T-helper 17 cell (primary cell): ENCODE measurements at regions not wholly inside any gene's neighbourhood (a gene's known extent, or its start where the extent isn't known, plus 50 kb on each side); places are given as distances from the start of the nearest gene placed in this dataset.

Source experiments
- ATAC-seq: fragments of 150-1000 bp; cut with Tn5 transposase; 2 replicates; pipeline ENCODE4 v1.10.0; 2021; ENCODE audit warnings: mild to moderate bottlenecking, moderate library complexity
- DNase-seq, 3 donors: peaks; one replicate each; pipeline versions ENCODE4 v3.0.0 to v3.0.0-alpha.2; 2020 to 2021
- H3K9me3 ChIP-seq: one replicate; pipeline ENCODE4 v1.7.0; 2013; ENCODE audit warnings: low read length, mild to moderate bottlenecking; ENCODE audit not compliant: control insufficient read depth, poor library complexity, severe bottlenecking
- H3K27ac Mint-ChIP-seq: one replicate; pipeline ENCODE4 v1.8.0; 2022; ENCODE audit warnings: mild to moderate bottlenecking, moderate library complexity, mixed read lengths
- H3K27me3 Mint-ChIP-seq: one replicate; pipeline ENCODE4 v1.8.0; 2022; ENCODE audit warnings: mixed read lengths
- H3K36me3 Mint-ChIP-seq: one replicate; pipeline ENCODE4 v1.8.0; 2022; ENCODE audit warnings: low read depth, mixed read lengths
- H3K4me1 Mint-ChIP-seq: one replicate; pipeline ENCODE4 v1.8.0; 2022; ENCODE audit warnings: mild to moderate bottlenecking, mixed read lengths
- H3K4me3 Mint-ChIP-seq: one replicate; pipeline ENCODE4 v1.8.0; 2022; ENCODE audit warnings: mild to moderate bottlenecking, moderate library complexity, mixed read lengths

DNA sequence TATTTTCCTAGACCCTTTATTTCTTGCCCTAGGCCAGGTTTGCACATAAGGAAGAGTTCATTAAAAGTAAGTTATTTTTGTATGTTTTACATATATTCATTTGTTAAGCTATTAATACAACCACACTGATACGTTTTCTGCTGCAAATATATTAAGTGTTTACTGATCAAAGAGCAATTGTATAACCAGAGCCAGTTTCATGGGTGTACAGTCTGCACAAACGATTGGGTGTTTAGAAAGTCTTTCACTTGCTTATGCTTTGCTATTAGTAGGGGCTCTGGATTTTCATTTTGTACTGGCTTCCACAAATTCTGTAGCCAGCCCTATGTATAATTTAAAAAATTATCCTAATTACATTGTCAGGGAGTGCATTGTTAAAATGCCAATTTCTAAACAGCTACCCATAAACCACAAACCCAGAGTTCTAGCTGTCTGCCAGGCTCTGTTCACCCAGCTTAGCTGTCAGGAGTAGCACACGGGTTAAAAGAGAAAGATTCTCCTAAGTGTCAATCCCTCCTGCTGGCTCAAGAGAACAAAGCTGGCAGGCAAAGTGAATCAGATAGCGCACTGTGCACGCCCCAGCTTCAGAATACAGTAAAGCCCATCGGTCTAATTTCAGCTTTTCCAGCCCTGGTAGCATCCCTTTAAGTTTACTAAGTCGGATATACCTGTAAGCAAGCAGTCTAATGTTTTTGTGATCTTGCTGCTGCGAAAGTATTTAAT lies 151.0 kb upstream of the LMO3 start:
- Mint-ChIP-seq H3K27me3 (no peaks in the 10 kb centered on the region), H3K27ac (no peak overlapping the region)

DNA sequence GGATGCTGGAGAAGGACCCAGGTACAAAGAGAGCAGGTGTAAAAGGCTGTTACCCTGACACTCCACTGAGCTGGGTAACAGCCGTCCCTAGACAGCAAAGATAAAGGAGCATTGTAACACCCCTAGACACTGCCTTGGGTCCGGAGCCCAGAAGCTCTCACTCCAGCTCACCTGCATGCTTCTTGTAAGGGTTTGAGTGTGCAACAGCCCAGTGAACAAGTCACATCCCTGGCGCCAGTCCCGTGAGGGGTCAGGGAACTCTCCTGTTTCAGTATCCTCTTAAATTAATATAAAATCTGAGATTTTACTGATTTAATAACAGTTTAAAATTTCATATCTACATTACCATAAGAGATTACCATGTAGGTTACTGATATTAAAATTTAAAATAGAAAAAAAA lies 124.8 kb upstream of the LMO3 start:
- H3K27ac Mint-ChIP-seq, result no peak overlapping the region
- H3K9me3 ChIP-seq, result no peaks in the 10 kb centered on the region
- no peaks in the 10 kb centered on the region for H3K27me3 Mint-ChIP-seq
- ATAC-seq (no peak), DNase-seq (no peak)
- H3K36me3 Mint-ChIP-seq, result no peaks in the 10 kb centered on the region
- no peaks in the 10 kb centered on the region for H3K4me1 Mint-ChIP-seq
- H3K4me3 Mint-ChIP-seq, result no peak overlapping the region

More for the DNA sequence above, 151.0 kb upstream of the LMO3 start:
- Mint-ChIP-seq H3K4me1 (no peaks in the 10 kb centered on the region), H3K36me3 (no peaks in the 10 kb centered on the region), H3K4me3 (no peak overlapping the region)
- DNase-seq, result no peak
- H3K9me3 ChIP-seq, result no peaks in the 10 kb centered on the region
- ATAC-seq, result no peak

DNA sequence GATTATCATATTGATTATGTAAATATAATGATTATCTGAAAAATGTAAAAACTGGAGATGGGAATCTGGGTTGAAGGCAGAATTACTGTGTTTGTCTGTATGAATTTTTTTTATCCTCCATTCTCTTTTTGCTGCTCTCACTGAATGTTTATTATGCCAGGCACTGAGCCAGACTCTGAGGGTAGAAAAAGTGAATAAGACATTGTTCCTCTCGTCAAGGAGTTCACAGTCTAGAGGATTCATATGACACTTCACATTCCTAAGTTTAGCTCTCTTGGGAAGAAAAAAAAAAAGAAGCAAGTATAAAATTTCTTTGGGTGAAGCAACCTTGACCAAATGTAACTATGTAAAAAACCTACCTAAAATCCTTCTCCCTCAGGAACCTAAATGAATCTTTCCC lies 120.9 kb upstream of the LMO3 start:
- H3K9me3 ChIP-seq, result no peaks in the 10 kb centered on the region
- Mint-ChIP-seq H3K27ac (no peak overlapping the region), H3K36me3 (no peaks in the 10 kb centered on the region), H3K4me3 (no peak overlapping the region), H3K4me1 (no peaks in the 10 kb centered on the region), H3K27me3 (no peaks in the 10 kb centered on the region)
- ATAC-seq (no peak), DNase-seq (no peak)

DNA sequence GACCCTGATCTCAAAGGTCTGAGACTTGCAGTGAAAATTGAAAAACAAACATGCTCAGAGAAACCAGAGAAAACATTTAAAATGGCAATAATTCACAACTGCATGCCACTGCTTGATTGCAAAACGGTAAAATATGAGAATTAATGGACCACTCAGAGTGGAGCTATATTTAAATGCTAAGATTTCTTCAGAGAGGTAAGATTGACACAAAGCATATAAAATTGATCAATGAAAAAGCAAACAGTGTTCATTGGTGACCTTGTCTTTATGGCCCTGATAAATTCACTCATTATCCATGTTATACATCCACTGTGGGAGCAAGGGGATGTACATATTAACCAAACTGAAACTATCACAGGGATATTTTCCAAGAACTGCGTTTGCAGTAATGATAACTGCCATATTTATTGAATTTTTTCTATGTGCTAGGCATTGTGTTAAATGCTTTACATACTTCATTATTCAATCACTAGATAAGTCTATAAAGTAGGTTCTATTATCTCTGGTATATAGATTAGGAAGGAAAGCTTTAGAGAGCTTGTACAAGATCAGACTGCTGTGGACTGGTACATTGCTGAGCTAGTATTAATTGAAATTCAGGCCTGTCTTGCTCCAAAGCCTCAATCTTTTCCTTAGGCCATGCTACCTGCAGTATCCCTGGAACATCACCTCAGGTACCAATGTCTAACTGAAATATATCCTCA lies 113.9 kb upstream of the LMO3 start:
- Mint-ChIP-seq H3K27me3 (no peaks in the 10 kb centered on the region), H3K4me3 (no peak overlapping the region), H3K36me3 (no peaks in the 10 kb centered on the region), H3K4me1 (no peaks in the 10 kb centered on the region), H3K27ac (no peak overlapping the region)
- DNase-seq (no peak), ATAC-seq (no peak)
- no peaks in the 10 kb centered on the region for H3K9me3 ChIP-seq

DNA sequence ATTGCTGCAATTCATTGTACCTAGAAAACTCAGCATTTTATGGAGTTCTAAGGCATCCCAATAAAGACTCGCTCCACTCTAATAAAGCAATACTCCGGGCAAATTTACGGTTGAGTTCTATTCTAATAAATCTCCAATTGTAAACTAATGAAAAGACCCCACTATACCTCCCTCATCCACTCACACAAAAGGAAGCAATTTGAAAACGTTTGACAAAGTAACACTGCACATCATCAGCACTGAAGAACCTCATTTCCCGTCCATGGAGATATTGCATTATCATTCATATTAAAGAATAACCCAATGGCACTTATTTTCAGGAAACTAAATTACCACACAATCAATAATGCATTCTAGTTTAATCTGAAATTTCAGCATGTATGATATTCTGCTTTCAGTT lies 111.0 kb upstream of the LMO3 start:
- no peak for ATAC-seq

DNA sequence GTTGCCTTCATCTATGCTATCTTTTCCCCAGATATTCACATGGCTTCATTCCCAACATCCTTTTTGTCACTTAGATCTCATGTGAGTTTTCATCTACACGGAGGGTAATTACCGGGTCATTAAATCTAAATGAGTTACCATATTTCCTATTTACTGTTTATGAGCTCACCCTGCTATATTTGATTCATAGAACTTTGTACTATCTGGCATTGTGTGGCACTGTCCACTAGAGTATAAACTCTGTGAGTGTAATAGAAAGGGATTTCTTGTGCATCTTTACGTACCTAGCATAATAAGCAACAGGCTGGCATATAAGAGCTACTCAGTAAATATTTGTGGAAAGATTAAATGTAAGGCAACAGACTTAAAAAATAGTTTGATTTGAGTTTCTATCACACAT lies 86.1 kb upstream of the LMO3 start:
- DNase-seq (no peak), ATAC-seq (no peak)
- Mint-ChIP-seq H3K4me1 (no peaks in the 10 kb centered on the region), H3K27me3 (no peaks in the 10 kb centered on the region), H3K4me3 (no peak overlapping the region), H3K36me3 (no peaks in the 10 kb centered on the region), H3K27ac (no peak overlapping the region)
- H3K9me3 ChIP-seq, result no peaks in the 10 kb centered on the region

More for the DNA sequence above, 111.0 kb upstream of the LMO3 start:
- DNase-seq, result no peak
- no peak overlapping the region for H3K4me3 Mint-ChIP-seq
- no peak overlapping the region for H3K27ac Mint-ChIP-seq
- H3K9me3 ChIP-seq, result no peaks in the 10 kb centered on the region
- H3K36me3 Mint-ChIP-seq, result no peaks in the 10 kb centered on the region
- no peaks in the 10 kb centered on the region for H3K27me3 Mint-ChIP-seq
- H3K4me1 Mint-ChIP-seq, result no peaks in the 10 kb centered on the region

DNA sequence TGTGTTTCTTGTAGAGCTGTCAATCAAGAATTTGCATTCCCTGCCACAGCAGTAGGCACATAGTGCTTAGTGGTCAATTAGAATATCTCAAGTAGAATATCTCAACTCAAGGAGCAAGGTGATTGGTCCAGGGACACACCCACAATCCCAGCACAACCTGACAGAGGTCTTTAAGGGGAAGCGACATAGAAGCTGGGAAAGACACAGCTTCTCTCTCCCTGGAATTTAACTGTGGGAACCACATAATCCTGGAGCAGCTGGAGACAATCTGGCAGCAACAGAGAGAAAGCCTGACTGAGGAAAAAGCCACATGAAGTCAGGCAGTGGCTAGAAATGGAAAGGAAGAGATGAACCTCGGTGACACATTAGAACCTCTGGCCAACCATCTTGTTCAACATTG lies 85.7 kb upstream of the LMO3 start:
- no peaks in the 10 kb centered on the region for H3K27me3 Mint-ChIP-seq
- ATAC-seq (no peak), DNase-seq (no peak)
- H3K4me1 Mint-ChIP-seq, result no peaks in the 10 kb centered on the region
- H3K36me3 Mint-ChIP-seq, result no peaks in the 10 kb centered on the region
- H3K4me3 Mint-ChIP-seq, result no peak overlapping the region
- no peaks in the 10 kb centered on the region for H3K9me3 ChIP-seq
- H3K27ac Mint-ChIP-seq, result no peak overlapping the region

DNA sequence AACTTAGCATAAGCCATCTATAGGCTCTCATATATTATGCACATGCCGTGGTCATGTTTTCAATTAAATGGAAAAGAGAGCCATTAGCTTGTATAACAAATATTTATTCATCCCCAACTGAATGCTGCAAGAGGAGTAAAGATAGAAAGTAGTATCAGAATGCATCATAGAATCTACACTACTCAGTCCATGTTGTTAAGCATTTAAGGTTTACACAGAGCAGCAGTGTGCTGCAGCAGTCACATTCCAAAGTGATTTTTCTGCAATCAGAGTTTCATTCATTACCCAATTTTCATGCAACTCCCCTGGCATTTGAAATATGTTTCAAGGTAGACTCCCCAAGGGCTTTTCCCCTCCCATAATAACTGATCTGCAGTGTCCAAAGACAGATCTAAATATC lies 82.2 kb upstream of the LMO3 start:
- Mint-ChIP-seq H3K4me3 (no peak overlapping the region), H3K27ac (no peak overlapping the region), H3K36me3 (no peaks in the 10 kb centered on the region), H3K27me3 (no peaks in the 10 kb centered on the region), H3K4me1 (no peaks in the 10 kb centered on the region)
- no peaks in the 10 kb centered on the region for H3K9me3 ChIP-seq
- DNase-seq (no peak), ATAC-seq (no peak)

DNA sequence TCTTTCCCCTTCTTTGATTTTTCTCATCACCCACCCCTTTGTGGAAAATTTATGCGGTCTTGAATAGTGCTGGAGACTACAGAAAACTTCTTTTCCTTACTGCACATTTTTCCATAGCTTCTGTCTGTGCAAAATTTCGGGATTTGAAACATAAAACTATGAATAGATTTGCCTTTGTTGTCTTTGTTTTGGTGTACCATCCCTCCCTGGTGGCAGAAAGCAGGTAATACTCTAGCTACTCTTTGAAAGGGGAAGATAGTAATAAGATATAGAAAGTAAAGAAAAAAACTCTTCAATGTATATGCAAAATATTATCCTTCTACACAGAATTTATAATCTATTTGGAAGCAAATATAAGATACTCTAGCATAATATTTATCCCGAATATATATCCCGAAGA lies 79.1 kb upstream of the LMO3 start:
- no peaks in the 10 kb centered on the region for H3K36me3 Mint-ChIP-seq
- ATAC-seq (no peak), DNase-seq (no peak)
- H3K27me3 Mint-ChIP-seq, result no peaks in the 10 kb centered on the region
- no peak overlapping the region for H3K27ac Mint-ChIP-seq
- no peaks in the 10 kb centered on the region for H3K9me3 ChIP-seq
- H3K4me1 Mint-ChIP-seq, result no peaks in the 10 kb centered on the region
- no peak overlapping the region for H3K4me3 Mint-ChIP-seq

DNA sequence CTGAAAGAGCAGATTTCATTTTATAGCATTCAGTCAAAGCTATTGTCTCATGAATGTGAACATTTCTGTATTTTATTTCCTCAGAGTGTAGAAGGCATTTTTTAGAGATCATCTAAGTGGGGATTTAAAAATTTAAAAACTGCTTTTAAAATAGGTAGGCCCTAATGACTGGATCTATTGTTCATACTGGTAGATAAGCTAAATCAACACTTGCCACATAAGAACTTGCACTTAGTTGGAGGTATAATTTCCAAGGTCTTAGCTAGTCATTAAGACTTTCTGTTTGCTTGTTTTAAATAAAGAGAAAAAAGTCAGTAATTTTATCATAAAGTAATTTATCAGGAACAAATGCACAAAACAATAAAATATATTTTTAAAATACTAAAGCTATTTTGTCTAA lies 75.2 kb upstream of the LMO3 start:
- Mint-ChIP-seq H3K4me3 (no peak overlapping the region), H3K4me1 (no peaks in the 10 kb centered on the region), H3K36me3 (no peaks in the 10 kb centered on the region), H3K27ac (no peak overlapping the region), H3K27me3 (no peaks in the 10 kb centered on the region)
- no peaks in the 10 kb centered on the region for H3K9me3 ChIP-seq
- DNase-seq (no peak), ATAC-seq (no peak)

DNA sequence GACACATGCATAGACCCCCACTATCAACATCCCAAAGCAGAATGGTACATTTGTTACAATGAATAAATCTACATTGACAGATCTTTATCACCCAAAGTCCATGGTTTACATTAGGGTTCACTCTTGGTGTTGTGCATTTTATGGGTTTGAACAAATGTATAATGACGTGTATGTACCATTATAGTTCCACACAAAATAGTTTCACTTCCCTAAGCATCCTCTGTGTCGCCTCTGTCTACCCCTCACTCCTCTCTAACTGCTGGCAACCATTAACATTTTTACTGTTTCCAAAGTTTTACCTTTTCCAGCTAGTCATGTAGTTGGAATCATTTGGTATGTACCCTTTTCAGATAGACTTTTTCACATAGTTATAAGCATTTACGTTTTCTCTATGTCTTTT lies 69.5 kb upstream of the LMO3 start:
- no peak for DNase-seq
- H3K36me3 Mint-ChIP-seq, result no peaks in the 10 kb centered on the region
- no peak for ATAC-seq
- H3K4me3 Mint-ChIP-seq, result no peak overlapping the region
- H3K4me1 Mint-ChIP-seq, result no peaks in the 10 kb centered on the region
- H3K27ac Mint-ChIP-seq, result no peak overlapping the region
- no peaks in the 10 kb centered on the region for H3K9me3 ChIP-seq
- no peaks in the 10 kb centered on the region for H3K27me3 Mint-ChIP-seq

DNA sequence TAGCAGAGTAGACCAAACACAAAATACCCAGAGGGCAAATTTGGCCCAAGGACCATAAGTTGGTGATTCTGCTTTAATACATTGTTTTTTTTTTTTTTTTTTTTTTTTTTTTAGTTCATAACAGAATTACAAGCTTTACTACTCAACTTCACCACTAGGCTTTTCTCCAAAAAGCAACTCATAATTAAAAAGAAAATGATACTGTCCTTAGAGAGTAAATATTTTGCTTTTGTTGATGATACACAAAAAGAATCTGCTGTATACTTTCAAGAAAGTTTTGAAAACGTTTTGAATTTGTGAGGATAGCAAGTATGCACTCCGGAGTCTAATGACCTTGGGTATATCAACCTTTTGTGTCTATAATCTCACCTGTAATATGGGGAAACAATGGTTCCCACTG lies 68.9 kb upstream of the LMO3 start:
- H3K4me3 Mint-ChIP-seq, result no peak overlapping the region

DNA sequence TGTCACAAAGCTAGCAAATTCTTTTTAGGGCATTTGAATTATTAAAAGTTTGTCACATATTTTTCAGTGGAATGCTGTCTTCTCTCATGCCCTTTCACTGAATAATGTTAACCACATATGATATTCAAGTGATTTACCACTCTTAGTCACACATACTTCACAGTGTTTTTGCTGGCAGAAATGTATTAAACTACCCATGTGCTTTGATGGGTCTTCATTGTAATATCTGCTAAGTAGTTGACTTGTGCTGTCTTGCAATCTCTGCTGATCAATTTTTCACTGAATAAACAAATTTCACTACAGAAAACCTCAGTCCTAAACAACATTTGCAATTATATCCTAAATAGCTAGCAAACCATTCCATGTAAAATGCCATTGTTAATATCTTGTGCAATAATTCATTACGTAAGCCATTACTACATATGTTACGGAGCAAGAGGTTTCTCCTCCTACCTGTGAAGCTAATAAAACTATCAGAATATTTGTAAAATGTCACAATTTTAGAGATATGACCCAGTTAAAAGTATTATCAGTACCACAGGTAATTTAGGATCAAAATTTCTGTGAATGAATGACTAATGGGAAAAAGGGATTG lies 64.6 kb upstream of the LMO3 start:
- H3K27ac Mint-ChIP-seq, result no peak overlapping the region
- no peak for DNase-seq
- no peaks in the 10 kb centered on the region for H3K27me3 Mint-ChIP-seq
- H3K36me3 Mint-ChIP-seq, result no peaks in the 10 kb centered on the region
- no peak overlapping the region for H3K4me3 Mint-ChIP-seq
- no peak for ATAC-seq
- H3K9me3 ChIP-seq, result no peaks in the 10 kb centered on the region
- H3K4me1 Mint-ChIP-seq, result no peaks in the 10 kb centered on the region

More for the DNA sequence above, 68.9 kb upstream of the LMO3 start:
- H3K27me3 Mint-ChIP-seq, result no peaks in the 10 kb centered on the region
- no peaks in the 10 kb centered on the region for H3K9me3 ChIP-seq
- no peaks in the 10 kb centered on the region for H3K4me1 Mint-ChIP-seq
- no peak for DNase-seq
- no peak overlapping the region for H3K27ac Mint-ChIP-seq
- no peaks in the 10 kb centered on the region for H3K36me3 Mint-ChIP-seq
- no peak for ATAC-seq

DNA sequence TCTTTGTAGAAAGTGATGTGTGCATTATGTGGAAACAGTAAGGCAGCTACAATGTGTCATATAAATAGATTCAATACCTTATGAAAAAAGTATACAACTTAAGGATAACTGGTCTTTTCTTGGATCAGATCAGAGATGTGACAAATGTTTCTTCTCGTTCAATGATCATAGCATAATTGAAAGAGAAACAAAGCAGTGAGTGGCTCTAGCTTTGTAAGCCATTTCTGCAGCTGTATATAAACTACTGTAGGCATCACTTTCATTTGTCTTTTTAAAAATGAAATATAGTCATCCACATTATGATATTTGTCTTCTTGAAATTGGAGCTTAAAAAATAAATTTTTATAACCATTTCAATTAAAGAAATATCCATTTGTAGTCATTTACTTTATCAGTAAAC lies 63.8 kb upstream of the LMO3 start:
- ATAC-seq (no peak), DNase-seq (no peak)
- Mint-ChIP-seq H3K4me3 (no peak overlapping the region), H3K27me3 (no peaks in the 10 kb centered on the region), H3K27ac (no peak overlapping the region), H3K36me3 (no peaks in the 10 kb centered on the region), H3K4me1 (no peaks in the 10 kb centered on the region)
- no peaks in the 10 kb centered on the region for H3K9me3 ChIP-seq
